SJSA1 (cell line): ENCODE measurements at regions not wholly inside any gene's neighbourhood (a gene's known extent, or its start where the extent isn't known, plus 50 kb on each side); places are given as distances from the start of the nearest gene placed in this dataset.
A peak's percentile ranks its signal among the peaks of the same experiment; 100 is the strongest.

ENCODE experiments used
- DNase-seq, 2 experiments: peaks; one replicate each; pipeline ENCODE4 v3.0.0-alpha.2; 2015 to 2020; ENCODE audit warnings: low spot score in 2 of 2, low read depth in 1 of 2
- H3K27ac ChIP-seq: fragments of 250-450 bp; sonication (Bioruptor Pico); 2 replicates; pipeline ENCODE4 v1.5.1; 2020; ENCODE audit warnings: mild to moderate bottlenecking, moderate library complexity
- H3K27me3 ChIP-seq: fragments of 250-450 bp; sonication (Bioruptor Pico); replicated peaks from 2 replicates; pipeline ENCODE4 v1.5.1; 2020; ENCODE audit warnings: mild to moderate bottlenecking, moderate library complexity
- H3K36me3 ChIP-seq: fragments of 250-450 bp; sonication (Bioruptor Pico); 2 replicates; pipeline ENCODE4 v1.5.1; 2020; ENCODE audit warnings: mild to moderate bottlenecking
- H3K4me1 ChIP-seq: fragments of 250-450 bp; sonication (Bioruptor Pico); replicated peaks from 2 replicates; pipeline ENCODE4 v1.6.1; 2021; ENCODE audit warnings: mild to moderate bottlenecking
- H3K4me3 ChIP-seq: fragments of 250-450 bp; sonication (Bioruptor Pico); 2 replicates; pipeline ENCODE4 v1.5.1; 2020; ENCODE audit warnings: mild to moderate bottlenecking
- H3K9me3 ChIP-seq: fragments of 250-450 bp; sonication (Bioruptor Pico); replicated peaks from 2 replicates; pipeline ENCODE4 v1.5.1; 2020; ENCODE audit warnings: mild to moderate bottlenecking

GRCh38 chr9:91044354-91044753 lies 242.7 kb downstream of the SYK start:
- Histone ChIP-seq H3K4me3 (no peak overlapping the region), H3K27ac (no peak overlapping the region), H3K4me1 (peaks cover 29% of the 10 kb centered on the region), H3K9me3 (no peaks in the 10 kb centered on the region), H3K36me3 (no peaks in the 10 kb centered on the region), H3K27me3 (no peaks in the 10 kb centered on the region)
- DNase-seq, result no peak

GRCh38 chr9:91045041-91045440 lies 243.4 kb downstream of the SYK start:
- no peaks in the 10 kb centered on the region for H3K36me3 ChIP-seq
- DNase-seq, result no peak
- H3K27me3 ChIP-seq, result no peaks in the 10 kb centered on the region
- H3K9me3 ChIP-seq, result no peaks in the 10 kb centered on the region
- no peak overlapping the region for H3K4me3 ChIP-seq
- H3K4me1 ChIP-seq, result peaks cover 30% of the 10 kb centered on the region
- H3K27ac ChIP-seq, result no peak overlapping the region

DNA sequence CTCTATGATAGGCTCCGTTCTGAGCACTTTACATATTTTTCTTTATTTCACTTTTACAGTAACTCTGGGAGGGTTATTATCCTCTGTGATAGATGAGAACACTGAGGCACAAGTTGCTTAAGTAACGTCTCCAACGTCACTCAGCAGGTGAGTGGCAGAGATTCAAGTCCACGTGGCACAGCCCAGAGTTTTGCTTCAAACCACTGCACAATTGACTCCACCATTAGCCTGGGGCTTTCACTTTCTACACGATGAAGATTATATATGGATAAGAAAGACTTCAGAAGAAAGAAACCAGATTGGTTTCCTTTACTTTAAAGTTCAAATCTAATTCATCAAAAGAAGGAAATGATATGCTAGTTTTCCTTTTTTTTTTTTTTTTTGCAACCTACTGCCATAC lies 245.9 kb downstream of the SYK start:
- no peaks in the 10 kb centered on the region for H3K27me3 ChIP-seq
- peaks cover 30% of the 10 kb centered on the region for H3K4me1 ChIP-seq
- DNase-seq, result no peak
- H3K27ac ChIP-seq, result peak overlapping the region; percentile 46
- no peak overlapping the region for H3K4me3 ChIP-seq
- no peaks in the 10 kb centered on the region for H3K36me3 ChIP-seq
- no peaks in the 10 kb centered on the region for H3K9me3 ChIP-seq

DNA sequence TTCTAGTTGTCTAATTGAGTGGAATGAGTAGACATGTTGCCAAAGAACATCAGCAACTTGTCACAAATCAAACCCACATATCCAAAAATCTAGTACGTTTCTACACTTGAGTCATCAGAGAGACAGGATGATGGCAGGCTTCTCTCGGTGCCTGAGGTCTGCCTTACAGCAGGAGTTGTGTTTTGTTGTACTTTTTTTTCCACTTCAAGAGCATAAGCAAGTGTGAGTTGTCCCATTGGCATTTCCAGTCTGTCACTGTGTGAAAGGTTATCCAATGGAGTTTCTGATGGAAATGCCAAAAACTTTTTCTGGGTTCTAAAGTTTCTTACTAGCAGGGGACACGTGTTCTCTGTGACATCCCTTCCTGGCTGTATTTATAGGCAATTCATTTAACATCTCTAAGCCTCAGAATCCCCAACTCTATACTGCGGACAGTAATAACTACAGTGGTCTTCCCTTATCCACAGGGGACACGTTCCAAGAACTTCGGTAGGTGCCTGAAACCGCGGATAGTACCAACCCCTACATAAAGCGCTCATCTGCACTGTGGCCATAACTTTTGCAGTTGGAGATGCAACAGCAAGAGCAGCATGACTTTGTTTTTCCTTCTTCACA lies 246.5 kb downstream of the SYK start:
- peak overlapping the region; percentile 46 for H3K27ac ChIP-seq
- no peaks in the 10 kb centered on the region for H3K9me3 ChIP-seq
- DNase-seq, result peak; percentile 67 to 76
- peaks cover 30% of the 10 kb centered on the region for H3K4me1 ChIP-seq
- H3K36me3 ChIP-seq, result no peaks in the 10 kb centered on the region
- H3K4me3 ChIP-seq, result no peak overlapping the region
- no peaks in the 10 kb centered on the region for H3K27me3 ChIP-seq

DNA sequence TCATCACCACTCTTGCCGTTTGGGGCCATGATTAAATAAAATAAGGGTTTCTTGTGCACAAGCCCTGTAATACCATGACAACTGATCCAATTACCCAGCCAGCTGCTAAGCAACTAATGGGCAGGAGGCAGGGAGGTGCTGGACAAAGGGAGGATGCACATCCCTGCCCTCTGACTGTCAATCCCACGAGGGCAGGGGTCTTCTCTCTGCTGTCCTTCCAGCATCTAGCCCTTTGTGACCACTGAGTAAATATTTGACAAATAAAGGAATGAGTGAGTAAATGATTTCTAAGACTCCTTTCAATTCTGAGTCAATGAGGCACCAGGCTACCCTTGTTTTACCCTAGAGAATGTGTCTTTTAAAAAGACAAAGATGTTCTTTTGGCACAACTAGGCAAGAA lies 247.1 kb downstream of the SYK start:
- H3K27ac ChIP-seq, result peak overlapping the region; percentile 46
- no peak overlapping the region for H3K4me3 ChIP-seq

GRCh38 chr9:91053824-91054223 lies 252.2 kb downstream of the SYK start:
- H3K27ac ChIP-seq, result no peak overlapping the region

More for the DNA sequence above, 247.1 kb downstream of the SYK start:
- Histone ChIP-seq H3K36me3 (no peaks in the 10 kb centered on the region), H3K4me1 (peaks cover 30% of the 10 kb centered on the region), H3K27me3 (no peaks in the 10 kb centered on the region), H3K9me3 (no peaks in the 10 kb centered on the region)
- DNase-seq, result peak in 1 of 2 experiments; percentile 2

GRCh38 chr9:91055845-91056244 lies 254.2 kb downstream of the SYK start:
- peaks cover 34% of the 10 kb centered on the region for H3K4me1 ChIP-seq
- no peaks in the 10 kb centered on the region for H3K27me3 ChIP-seq
- H3K36me3 ChIP-seq, result no peaks in the 10 kb centered on the region
- no peak overlapping the region for H3K4me3 ChIP-seq
- H3K27ac ChIP-seq, result peak overlapping the region; percentile 79; the same call in 1 of the 2 replicates
- H3K9me3 ChIP-seq, result no peaks in the 10 kb centered on the region
- DNase-seq, result no peak

More at GRCh38 chr9:91053824-91054223, 252.2 kb downstream of the SYK start:
- Histone ChIP-seq H3K4me1 (peaks cover 24% of the 10 kb centered on the region), H3K27me3 (no peaks in the 10 kb centered on the region), H3K4me3 (no peak overlapping the region), H3K36me3 (no peaks in the 10 kb centered on the region), H3K9me3 (no peaks in the 10 kb centered on the region)
- no peak for DNase-seq

DNA sequence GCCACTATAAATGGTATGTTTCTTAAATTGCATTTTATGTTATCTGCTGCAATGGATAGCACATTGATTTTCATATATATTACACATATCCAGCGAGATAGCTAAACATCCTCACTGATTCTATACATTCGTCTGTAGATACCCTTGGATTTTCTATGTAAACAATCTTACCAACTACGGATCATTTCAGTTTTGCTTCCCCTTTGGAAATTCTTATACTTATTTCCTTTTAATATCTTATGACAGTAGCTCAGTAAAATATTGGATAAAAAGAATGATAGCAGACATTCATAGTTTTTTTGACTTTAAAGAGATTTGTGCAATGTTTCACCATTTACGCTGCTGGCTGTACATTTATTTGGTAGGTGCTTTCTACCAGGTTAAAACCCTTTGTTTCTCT lies 254.9 kb downstream of the SYK start:
- H3K27ac ChIP-seq, result peak overlapping the region; percentile 79
- H3K9me3 ChIP-seq, result no peaks in the 10 kb centered on the region
- no peaks in the 10 kb centered on the region for H3K27me3 ChIP-seq
- H3K4me3 ChIP-seq, result no peak overlapping the region
- peaks cover 40% of the 10 kb centered on the region for H3K4me1 ChIP-seq
- no peaks in the 10 kb centered on the region for H3K36me3 ChIP-seq
- no peak for DNase-seq

GRCh38 chr9:91056917-91057316 lies 255.3 kb downstream of the SYK start:
- Histone ChIP-seq H3K4me1 (peaks cover 44% of the 10 kb centered on the region), H3K27ac (peak overlapping the region; percentile 79), H3K27me3 (no peaks in the 10 kb centered on the region), H3K9me3 (no peaks in the 10 kb centered on the region), H3K36me3 (no peaks in the 10 kb centered on the region), H3K4me3 (no peak overlapping the region)
- DNase-seq, result peak in 1 of 2 experiments; percentile 65

DNA sequence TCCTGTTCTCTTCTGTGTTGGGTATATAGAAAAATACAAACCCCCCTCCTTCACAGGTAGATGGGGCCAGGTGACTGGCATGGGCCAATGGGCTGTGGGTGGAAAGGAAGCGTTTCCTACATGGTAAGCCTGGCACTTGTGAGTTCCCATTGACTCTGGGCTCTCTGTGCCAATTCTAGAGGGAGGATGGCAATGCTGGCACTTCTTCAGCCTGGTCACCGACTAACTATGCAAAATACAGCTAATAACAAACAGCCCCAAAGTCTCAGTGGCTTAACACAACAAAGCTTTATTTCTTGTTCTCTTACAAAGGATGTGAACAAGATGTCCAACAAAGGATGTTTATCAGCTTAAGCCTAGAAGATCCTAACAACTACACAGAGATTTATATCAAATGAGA lies 258.1 kb downstream of the SYK start:
- Histone ChIP-seq H3K9me3 (no peaks in the 10 kb centered on the region), H3K36me3 (no peaks in the 10 kb centered on the region), H3K27me3 (no peaks in the 10 kb centered on the region), H3K4me1 (peaks cover 44% of the 10 kb centered on the region), H3K27ac (peak overlapping the region; percentile 23), H3K4me3 (no peak overlapping the region)
- peak in 1 of 2 experiments; percentile 10 for DNase-seq

GRCh38 chr9:91060520-91061343 lies 259.1 kb downstream of the SYK start:
- Histone ChIP-seq H3K36me3 (no peaks in the 10 kb centered on the region), H3K27ac (peak overlapping the region; percentile 54), H3K4me1 (peaks cover 44% of the 10 kb centered on the region), H3K27me3 (no peaks in the 10 kb centered on the region), H3K4me3 (no peak overlapping the region), H3K9me3 (no peaks in the 10 kb centered on the region)
- DNase-seq, result peak; percentile 72 to 89

DNA sequence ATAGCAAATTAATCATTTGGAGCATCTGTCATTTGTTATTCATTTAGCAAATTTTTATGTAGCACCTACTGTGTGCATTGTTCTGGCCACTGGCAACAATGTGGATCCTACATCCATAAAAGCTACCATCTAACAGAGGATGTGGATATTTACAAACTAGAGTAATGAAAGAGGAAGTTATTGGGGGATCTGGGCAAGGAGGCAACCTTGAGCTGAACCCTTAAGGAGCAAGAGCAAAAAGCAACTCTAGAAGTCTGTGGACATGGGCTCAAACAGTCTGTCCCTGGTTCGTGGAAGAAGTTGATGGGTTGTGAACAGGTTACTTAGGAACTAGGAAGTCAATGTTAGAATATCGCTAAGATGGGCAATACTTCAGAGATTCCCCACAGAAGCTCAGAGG lies 259.9 kb downstream of the SYK start:
- no peak overlapping the region for H3K4me3 ChIP-seq
- H3K4me1 ChIP-seq, result peaks cover 38% of the 10 kb centered on the region
- H3K36me3 ChIP-seq, result no peaks in the 10 kb centered on the region
- H3K9me3 ChIP-seq, result no peaks in the 10 kb centered on the region
- H3K27ac ChIP-seq, result peak overlapping the region; percentile 54
- H3K27me3 ChIP-seq, result no peaks in the 10 kb centered on the region
- no peak for DNase-seq

GRCh38 chr9:91062281-91062680 lies 260.7 kb downstream of the SYK start:
- no peak for DNase-seq
- Histone ChIP-seq H3K4me3 (no peak overlapping the region), H3K9me3 (no peaks in the 10 kb centered on the region), H3K27me3 (no peaks in the 10 kb centered on the region), H3K36me3 (no peaks in the 10 kb centered on the region), H3K4me1 (peaks cover 32% of the 10 kb centered on the region), H3K27ac (no peak overlapping the region)

GRCh38 chr9:91063471-91063870 lies 261.9 kb downstream of the SYK start:
- H3K36me3 ChIP-seq, result no peaks in the 10 kb centered on the region
- DNase-seq, result no peak
- H3K4me3 ChIP-seq, result no peak overlapping the region
- H3K27me3 ChIP-seq, result no peaks in the 10 kb centered on the region
- no peak overlapping the region for H3K27ac ChIP-seq
- H3K4me1 ChIP-seq, result peaks cover 25% of the 10 kb centered on the region
- no peaks in the 10 kb centered on the region for H3K9me3 ChIP-seq
